ENCODE measurements at regions not wholly inside any gene's neighbourhood (a gene's known extent, or its start where the extent isn't known, plus 50 kb on each side); places are given as distances from the start of the nearest gene placed in this dataset.

DNA sequence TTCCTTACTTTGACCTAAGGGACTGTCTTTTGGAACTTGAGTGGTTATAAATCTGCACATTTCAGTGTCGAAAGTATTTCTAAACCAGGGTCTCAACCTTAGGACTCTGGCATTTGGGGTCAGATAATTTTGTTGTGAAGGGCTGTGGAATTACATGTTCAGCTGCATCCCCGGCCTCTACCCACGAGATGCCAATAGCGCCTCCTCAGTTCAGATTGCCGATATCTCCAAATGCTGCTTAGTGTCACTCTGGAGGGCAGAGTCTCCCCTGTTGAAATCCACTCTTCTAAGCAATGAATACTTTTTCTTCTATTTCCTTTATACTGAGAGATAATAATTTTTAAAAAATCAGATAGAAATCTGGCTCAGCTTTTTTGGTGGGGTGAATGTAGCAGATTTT lies 379.4 kb upstream of the RGS6 start:
- TF ChIP-seq, protein P1, sequence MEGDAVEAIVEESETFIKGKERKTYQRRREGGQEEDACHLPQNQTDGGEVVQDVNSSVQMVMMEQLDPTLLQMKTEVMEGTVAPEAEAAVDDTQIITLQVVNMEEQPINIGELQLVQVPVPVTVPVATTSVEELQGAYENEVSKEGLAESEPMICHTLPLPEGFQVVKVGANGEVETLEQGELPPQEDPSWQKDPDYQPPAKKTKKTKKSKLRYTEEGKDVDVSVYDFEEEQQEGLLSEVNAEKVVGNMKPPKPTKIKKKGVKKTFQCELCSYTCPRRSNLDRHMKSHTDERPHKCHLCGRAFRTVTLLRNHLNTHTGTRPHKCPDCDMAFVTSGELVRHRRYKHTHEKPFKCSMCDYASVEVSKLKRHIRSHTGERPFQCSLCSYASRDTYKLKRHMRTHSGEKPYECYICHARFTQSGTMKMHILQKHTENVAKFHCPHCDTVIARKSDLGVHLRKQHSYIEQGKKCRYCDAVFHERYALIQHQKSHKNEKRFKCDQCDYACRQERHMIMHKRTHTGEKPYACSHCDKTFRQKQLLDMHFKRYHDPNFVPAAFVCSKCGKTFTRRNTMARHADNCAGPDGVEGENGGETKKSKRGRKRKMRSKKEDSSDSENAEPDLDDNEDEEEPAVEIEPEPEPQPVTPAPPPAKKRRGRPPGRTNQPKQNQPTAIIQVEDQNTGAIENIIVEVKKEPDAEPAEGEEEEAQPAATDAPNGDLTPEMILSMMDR (conservative IDR thresholded peaks at IDR 0.05; ENCODE audit: low read depth, low read length), result no peak
- TF ChIP-seq RAD21 (IDR thresholded peaks at IDR 0.05; ENCODE audit: low read length), result no peak
- no peak for TF ChIP-seq CEBPB (IDR thresholded peaks at IDR 0.05; ENCODE audit: low read depth, low read length)
- no peak for TF ChIP-seq CHD1 (IDR thresholded peaks at IDR 0.05; ENCODE audit: low read depth, low read length)
- no peak for TF ChIP-seq POLR2A (IDR thresholded peaks at IDR 0.05; ENCODE audit: low read depth, low read length)
- TF ChIP-seq, protein P2, sequence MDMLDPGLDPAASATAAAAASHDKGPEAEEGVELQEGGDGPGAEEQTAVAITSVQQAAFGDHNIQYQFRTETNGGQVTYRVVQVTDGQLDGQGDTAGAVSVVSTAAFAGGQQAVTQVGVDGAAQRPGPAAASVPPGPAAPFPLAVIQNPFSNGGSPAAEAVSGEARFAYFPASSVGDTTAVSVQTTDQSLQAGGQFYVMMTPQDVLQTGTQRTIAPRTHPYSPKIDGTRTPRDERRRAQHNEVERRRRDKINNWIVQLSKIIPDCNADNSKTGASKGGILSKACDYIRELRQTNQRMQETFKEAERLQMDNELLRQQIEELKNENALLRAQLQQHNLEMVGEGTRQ (IDR thresholded peaks at IDR 0.05; ENCODE audit: low read depth, low read length), result no peak
- TF ChIP-seq MAZ (IDR thresholded peaks at IDR 0.05; ENCODE audit: borderline replicate concordance, low read depth, low read length), result no peak
- no peak for TF ChIP-seq BHLHE40 (IDR thresholded peaks at IDR 0.05; ENCODE audit: low read depth, low read length)
- no peak for TF ChIP-seq MXI1 (IDR thresholded peaks at IDR 0.05; ENCODE audit: borderline replicate concordance, low read depth, low read length)
- TF ChIP-seq RCOR1 (IDR thresholded peaks at IDR 0.05; ENCODE audit: insufficient replicate concordance, low read length), result no peak
- no peak for TF ChIP-seq FOS (IDR thresholded peaks at IDR 0.05; ENCODE audit: low read depth, low read length)
- TF ChIP-seq RFX5 (IDR thresholded peaks at IDR 0.05; ENCODE audit: low read depth, low read length), result no peak
- TF ChIP-seq SMC3 (IDR thresholded peaks at IDR 0.05; ENCODE audit: low read depth, low read length), result no peak
- TF ChIP-seq, protein P3, sequence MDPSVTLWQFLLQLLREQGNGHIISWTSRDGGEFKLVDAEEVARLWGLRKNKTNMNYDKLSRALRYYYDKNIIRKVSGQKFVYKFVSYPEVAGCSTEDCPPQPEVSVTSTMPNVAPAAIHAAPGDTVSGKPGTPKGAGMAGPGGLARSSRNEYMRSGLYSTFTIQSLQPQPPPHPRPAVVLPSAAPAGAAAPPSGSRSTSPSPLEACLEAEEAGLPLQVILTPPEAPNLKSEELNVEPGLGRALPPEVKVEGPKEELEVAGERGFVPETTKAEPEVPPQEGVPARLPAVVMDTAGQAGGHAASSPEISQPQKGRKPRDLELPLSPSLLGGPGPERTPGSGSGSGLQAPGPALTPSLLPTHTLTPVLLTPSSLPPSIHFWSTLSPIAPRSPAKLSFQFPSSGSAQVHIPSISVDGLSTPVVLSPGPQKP (IDR thresholded peaks at IDR 0.05; ENCODE audit: borderline replicate concordance, low read depth, low read length), result no peak
